COLO668 (cell line): ENCODE measurements at regions not wholly inside any gene's neighbourhood (a gene's known extent, or its start where the extent isn't known, plus 50 kb on each side); places are given as distances from the start of the nearest gene placed in this dataset.

Experiments
- DNase-seq: peaks from one replicate; lab custom pipeline; 2025; ENCODE audit not compliant: unreplicated experiment; lab: John Stamatoyannopoulos, UW

GRCh38 chr5:20680718-20681302, 692.8 kb upstream of the CDH18 start:
- no peak for DNase-seq

- no peak for DNase-seq
These were observed 690.9 kb upstream of the CDH18 start for GRCh38 chr5:20678814-20679298.

GRCh38 chr5:20678386-20678785, 690.4 kb upstream of the CDH18 start:
- DNase-seq, result no peak

DNA sequence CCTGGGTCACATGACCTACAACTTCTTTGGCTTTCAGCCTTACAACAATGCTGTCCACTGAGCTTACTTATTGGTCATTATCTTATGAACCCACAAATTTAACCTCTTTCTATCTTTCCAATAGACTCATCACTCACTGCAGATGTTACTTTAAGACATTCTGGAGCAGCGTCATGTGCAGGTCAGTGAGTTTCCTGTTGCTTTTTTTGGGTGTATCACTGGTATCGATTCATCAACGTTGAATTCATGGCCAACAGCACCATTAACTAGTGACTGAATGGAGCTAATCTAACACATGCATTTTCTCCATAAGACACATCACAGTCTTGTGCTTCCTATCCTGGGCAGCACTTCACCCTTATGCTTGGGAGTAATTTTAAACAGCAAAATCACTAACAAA, 672.6 kb upstream of the CDH18 start:
- no peak for DNase-seq

DNA sequence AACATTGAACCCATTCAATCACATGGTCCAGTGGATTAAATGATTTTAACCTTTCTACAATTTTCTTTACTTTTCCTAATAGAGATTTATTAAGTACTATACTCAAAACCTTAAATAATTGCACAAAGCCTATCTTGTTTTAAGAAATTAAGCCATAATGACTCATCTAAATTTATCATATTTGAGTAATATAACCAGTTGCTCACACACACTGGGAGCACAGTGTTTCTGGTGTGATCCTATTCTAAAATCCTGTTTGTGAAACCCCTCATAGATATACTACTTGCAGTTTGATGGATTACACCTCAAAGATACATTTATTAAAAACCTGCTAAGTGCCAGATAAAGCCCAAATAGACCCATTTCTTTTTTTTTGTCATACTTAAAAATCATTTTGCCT, 668.3 kb upstream of the CDH18 start:
- no peak for DNase-seq

- DNase-seq, result no peak
These were observed 667.2 kb upstream of the CDH18 start for GRCh38 chr5:20655211-20655610.

DNA sequence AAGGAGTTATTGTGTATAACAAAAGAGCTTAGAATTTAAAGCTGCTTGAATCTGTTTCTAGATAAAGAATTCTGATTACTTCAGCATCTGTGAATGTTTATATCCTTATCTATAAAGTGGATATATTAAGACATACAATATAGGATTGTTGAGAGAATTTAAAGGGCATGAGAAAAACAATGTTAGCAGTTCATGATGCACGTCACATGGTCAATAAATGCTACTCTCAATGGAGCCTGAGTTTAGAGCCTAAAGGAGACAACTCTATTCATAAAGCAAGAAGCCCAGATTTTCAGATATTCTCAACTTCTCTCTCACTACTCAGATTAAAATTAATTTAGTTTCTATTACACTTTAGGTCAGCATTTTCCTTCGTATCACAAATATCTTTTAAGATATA, 666.7 kb upstream of the CDH18 start:
- DNase-seq, result no peak

DNA sequence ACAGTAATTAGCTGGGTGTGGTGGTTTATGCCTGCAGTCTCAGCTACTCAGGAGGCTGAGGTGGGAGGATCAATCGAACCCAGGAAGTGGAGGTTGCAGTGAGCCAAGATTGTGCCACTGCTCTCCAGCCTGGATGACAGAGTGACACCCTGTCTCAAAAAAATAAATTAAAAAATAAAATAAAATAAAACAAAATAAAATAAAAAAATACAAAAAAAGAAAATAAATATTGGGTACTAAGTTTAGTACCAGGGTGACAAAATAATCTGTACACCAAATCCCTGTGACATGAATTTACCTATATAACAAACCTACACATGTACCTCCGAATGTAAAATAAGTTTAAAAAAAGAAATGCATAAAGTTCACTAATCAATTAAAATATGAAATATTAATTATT, 666.0 kb upstream of the CDH18 start:
- no peak for DNase-seq

DNA sequence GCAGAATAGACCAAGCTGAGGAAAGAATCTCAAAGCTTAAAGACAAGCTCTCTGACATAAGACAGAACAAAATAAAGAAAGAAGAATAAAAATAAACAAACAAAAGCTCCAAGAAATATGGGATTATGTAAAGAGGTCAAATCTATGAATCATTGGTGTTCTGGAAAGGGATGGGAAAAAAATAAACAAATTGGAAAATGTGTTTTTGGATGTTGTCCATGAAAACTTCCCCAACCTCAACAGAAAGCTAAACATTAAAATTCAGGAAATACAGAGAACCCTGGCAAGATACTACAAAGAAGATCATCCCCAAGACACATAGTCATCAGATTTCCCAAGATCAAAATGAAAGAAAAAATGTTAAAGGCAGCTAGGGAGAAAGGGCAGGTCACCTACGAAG, 662.0 kb upstream of the CDH18 start:
- no peak for DNase-seq

- DNase-seq, result no peak
These were observed 661.0 kb upstream of the CDH18 start for GRCh38 chr5:20648981-20649380.

DNA sequence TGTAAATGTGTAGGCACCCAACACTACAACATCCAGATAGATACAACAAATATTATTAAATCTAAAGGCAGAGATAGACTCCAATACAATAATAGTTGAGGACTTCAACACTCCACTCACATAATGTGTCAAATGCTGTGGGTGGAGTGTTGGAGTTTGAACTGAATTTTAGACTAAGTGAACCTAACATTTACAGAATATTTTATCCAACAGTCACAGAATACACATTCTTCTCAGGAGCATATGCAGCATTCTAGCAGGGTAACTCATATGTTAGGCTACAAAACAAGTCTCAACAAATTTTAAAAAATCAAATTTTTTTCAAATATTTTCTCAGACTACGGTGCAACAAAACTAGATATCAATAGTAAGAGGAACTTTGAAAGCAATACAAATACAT, 648.7 kb upstream of the CDH18 start:
- no peak for DNase-seq

DNA sequence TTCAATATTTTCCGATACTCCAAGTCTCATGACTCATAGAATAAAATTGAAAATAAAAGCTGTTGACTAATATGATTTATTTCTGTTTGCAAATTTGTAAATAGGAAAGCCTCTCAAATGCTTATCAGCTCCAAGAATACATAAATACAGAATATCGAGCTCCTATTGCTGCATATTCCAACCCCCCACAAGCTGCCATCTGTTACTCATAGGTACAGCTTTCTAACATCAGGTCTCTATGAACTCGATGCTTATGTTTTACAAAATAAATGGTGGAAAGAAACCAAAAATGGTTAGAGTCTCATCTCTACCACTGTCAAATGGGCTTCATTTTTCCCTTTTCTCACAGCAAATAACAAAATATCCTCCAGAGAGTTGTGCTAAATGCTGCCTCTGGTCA, 631.6 kb upstream of the CDH18 start:
- no peak for DNase-seq

GRCh38 chr5:20618340-20618739, 630.3 kb upstream of the CDH18 start:
- DNase-seq, result no peak

DNA sequence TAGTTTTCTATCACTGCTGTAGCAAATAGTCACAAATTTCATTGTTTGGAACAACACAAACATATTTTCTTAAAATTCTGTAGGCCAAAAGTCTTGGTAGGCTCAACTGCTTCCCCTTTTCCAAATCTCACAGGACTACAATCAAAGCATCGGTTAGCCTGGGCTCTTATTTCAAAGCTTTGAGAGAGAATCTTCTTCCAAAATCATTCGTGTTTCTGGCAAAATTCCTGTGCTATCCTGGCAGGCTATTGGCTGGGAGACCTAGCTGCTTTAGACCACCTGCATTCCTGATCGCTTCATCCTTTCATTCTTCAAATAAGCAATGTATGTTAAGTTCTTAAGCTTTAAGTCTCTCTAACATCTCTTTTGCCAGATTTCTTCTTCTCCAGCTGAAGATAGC, 629.8 kb upstream of the CDH18 start:
- DNase-seq, result no peak

- DNase-seq, result no peak
These were observed 628.0 kb upstream of the CDH18 start for GRCh38 chr5:20615888-20616563.

GRCh38 chr5:20611620-20612019, 623.6 kb upstream of the CDH18 start:
- DNase-seq, result no peak

DNA sequence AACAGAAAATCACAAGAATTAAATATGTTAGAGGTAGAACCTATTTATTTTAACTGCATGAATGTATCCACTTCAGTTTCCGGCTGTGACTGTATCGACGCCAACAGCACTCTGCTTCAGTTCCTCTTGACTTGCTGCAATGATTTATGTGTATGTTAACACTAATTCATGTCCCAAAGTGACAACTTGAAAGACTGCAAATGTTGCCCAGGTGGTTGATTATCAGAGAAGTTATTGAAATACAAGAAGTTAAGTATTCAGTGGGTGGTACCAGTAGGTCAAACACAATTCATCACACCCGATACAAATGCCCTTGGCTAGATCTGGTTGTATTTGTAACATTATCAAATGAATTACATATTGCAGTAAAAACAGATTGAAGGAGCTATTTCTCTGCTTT, 622.7 kb upstream of the CDH18 start:
- DNase-seq, result no peak

DNA sequence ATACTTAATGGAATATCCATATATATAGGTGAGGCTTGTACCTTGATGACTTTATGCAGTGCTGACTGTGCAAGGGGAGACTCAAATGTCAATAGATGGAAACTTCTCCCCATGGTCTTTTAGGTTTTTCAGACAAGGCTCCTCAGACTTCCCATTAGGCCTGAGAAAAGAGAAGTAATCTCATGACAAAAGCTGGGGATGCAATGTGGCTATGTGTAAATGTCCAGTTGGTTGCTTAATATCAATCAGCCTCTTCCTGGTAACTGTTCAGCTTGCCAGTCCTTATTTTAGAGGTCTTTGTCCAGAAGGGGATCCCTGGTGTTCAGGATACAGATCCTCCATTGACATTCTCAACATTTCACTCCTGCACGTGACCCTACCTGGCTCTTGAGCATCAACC, 621.1 kb upstream of the CDH18 start:
- no peak for DNase-seq

GRCh38 chr5:20608567-20608966, 620.6 kb upstream of the CDH18 start:
- DNase-seq, result no peak

- DNase-seq, result no peak
These were observed 617.9 kb upstream of the CDH18 start for GRCh38 chr5:20605732-20606525.

DNA sequence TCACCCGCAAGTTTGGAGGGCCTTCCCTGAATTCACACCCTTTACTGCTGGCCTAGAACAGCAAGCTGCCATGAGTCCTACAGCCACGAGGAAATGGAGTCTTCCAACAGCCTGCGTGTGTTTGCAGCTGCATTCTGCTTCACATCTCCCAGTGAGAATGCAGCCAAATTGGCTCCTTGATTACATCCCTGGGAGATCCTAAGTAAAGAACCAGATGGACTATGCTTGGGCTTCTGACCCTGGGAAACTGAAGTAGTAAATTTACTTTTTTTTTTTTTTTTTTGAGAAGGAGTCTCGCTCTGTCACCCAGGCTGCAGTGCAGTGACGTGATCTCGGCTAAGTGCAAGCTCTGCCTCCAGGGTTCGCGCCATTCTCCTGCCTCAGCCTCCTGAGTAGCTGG, 617.0 kb upstream of the CDH18 start:
- DNase-seq, result no peak

DNA sequence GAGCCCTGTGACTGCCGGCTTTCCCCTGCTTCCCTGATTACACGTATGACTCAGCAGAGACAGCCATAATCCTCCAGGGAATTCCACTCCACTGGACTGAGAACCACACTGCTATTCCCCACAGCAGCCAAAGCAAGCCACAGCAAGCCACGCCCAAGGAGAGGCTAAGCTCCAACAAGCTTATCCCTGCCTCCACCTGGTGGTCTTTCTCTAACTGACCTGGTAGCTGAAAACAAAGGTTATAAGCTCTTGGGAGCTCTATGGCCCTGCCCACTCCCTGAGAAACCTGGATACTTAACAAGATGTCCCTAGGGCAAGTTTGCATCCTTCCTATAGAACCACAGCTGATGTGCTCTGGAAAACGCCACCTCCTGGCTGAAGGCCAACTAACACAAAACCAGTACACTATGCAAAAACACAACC, 613.7 kb upstream of the CDH18 start:
- no peak for DNase-seq
